ENCODE measurements at regions not wholly inside any gene's neighbourhood (a gene's known extent, or its start where the extent isn't known, plus 50 kb on each side); places are given as distances from the start of the nearest gene placed in this dataset.
"Not testable (repeated sequence)": the region's sequence is repeated elsewhere in the genome, so short reads cannot be mapped to it uniquely, and the experiment has no call there.

GRCh38 chr18:64777556-64777955 is 628.7 kb upstream of the LINC00305 start:
- TF ChIP-seq, protein P1, sequence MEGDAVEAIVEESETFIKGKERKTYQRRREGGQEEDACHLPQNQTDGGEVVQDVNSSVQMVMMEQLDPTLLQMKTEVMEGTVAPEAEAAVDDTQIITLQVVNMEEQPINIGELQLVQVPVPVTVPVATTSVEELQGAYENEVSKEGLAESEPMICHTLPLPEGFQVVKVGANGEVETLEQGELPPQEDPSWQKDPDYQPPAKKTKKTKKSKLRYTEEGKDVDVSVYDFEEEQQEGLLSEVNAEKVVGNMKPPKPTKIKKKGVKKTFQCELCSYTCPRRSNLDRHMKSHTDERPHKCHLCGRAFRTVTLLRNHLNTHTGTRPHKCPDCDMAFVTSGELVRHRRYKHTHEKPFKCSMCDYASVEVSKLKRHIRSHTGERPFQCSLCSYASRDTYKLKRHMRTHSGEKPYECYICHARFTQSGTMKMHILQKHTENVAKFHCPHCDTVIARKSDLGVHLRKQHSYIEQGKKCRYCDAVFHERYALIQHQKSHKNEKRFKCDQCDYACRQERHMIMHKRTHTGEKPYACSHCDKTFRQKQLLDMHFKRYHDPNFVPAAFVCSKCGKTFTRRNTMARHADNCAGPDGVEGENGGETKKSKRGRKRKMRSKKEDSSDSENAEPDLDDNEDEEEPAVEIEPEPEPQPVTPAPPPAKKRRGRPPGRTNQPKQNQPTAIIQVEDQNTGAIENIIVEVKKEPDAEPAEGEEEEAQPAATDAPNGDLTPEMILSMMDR (IDR thresholded peaks at IDR 0.05) = no peak

DNA sequence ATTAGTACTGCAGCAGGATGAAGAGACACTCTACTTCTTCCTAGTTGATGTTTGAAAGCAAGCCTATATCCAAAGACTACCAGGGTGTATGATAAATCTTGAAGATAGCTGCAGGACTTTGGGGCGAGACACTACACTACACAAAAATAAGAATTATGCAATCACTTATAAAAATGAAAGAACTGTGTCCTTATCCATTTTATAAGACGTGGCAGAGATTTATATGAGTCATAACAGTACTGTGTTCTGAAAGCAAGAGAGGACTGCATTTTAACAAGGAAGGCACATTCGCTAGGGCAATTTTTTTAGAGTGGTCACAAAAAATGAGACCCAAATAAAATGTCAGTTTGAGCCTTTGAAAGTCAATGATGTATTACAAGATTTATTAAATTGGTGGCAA is 617.0 kb upstream of the LINC00305 start:
- Histone ChIP-seq H3K4me3 (no peak overlapping the region), H3K27ac (no peak overlapping the region)
- no peak for DNase-seq (ENCODE audit: low spot score)
- TF ChIP-seq, protein P1 (IDR thresholded peaks at IDR 0.05) = no peak

More at GRCh38 chr18:64777556-64777955, 628.7 kb upstream of the LINC00305 start:
- Histone ChIP-seq H3K4me3 (no peak overlapping the region), H3K27ac (no peak overlapping the region)
- DNase-seq (ENCODE audit: low spot score) = no peak

DNA sequence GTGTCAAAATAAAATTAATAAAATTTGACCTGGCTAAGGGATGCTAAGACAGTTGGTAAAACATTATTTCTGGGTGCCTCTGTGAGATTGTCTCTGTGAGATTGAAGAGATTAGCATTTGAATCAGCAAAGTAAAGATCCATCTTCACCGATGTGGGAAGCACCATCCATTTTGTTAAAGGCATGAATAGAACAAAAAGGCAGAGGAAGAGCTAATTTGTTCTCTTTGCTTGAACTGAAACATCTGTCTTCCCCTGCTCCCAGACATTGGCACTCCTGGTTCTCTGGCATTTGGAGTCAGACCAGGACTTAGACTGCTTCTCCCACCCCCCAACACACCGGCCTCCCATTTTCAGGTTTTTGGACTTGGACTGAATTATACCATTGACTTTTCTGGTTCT is 603.8 kb upstream of the LINC00305 start:
- TF ChIP-seq, protein P1 (IDR thresholded peaks at IDR 0.05) = no peak
- Histone ChIP-seq H3K27ac (no peak overlapping the region), H3K4me3 (no peak overlapping the region)
- no peak for DNase-seq (ENCODE audit: low spot score)

DNA sequence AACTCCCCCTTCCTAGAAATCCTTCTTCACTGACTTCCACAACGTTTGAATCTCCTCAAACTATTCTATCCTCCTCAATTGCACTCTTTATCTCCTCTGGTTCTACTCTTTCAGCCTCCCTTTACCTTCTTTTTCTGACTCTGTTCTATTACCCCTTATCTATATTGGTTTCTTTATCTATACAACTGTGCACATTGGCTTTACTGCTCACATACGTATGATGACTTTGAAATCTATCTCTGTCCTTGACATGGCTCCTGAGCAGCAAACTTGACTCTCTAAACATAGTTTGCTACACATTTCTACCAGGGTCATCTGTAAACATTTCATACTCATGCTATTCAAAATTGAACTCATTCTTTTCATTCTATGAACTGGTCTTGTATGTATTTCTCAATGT is 601.0 kb upstream of the LINC00305 start:
- TF ChIP-seq, protein P1 (IDR thresholded peaks at IDR 0.05) = no peak
- Histone ChIP-seq H3K4me3 (no peak overlapping the region), H3K27ac (no peak overlapping the region)
- DNase-seq (ENCODE audit: low spot score) = no peak

DNA sequence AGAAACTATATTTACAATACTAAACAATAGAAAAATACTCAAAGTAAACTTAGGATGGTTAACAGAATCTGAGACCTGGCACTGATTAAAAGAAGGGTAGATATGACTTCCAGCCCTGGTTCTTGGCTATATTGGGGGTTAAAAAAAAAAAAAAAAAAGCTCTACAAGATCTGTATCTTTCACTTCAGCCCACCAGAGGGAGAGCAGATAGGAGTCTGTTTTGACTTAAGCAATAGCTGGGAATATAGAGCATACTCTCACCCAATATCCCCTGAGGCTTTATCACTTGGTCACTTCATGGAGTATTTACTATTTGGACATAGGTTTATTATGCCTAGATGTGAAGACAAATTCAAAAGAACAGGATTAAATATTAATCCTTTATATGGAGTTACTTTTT is 598.9 kb upstream of the LINC00305 start:
- H3K4me3 ChIP-seq = no peak overlapping the region
- no peak overlapping the region for H3K27ac ChIP-seq
- TF ChIP-seq, protein P1 (IDR thresholded peaks at IDR 0.05) = no peak
- no peak for DNase-seq (ENCODE audit: low spot score)

DNA sequence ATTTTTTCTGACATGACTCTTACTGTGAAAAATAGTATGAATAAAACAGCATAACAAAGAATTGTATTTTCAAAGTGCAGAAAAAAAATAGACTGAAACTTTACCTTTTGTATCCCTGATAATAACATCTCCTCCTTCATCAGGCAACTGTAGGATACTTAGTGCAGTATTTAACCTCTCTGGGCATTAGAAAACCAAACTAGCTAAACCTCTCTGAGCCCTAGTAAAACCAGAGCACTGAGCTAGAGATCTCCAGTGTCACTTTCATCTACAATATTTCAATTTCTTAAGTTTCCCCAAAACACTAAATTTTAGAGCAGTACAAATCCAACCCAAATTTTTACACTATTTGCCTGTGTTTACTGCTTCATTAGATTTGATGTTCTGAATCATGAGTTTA is 594.0 kb upstream of the LINC00305 start:
- no peak overlapping the region for H3K4me3 ChIP-seq
- no peak for DNase-seq (ENCODE audit: low spot score)
- no peak overlapping the region for H3K27ac ChIP-seq
- TF ChIP-seq, protein P1 (IDR thresholded peaks at IDR 0.05) = no peak

- Histone ChIP-seq H3K27ac (no peak overlapping the region), H3K4me3 (no peak overlapping the region)
- TF ChIP-seq, protein P1 (IDR thresholded peaks at IDR 0.05) = no peak
- DNase-seq (ENCODE audit: low spot score) = no peak
These were observed 585.2 kb upstream of the LINC00305 start for GRCh38 chr18:64734063-64734462.

DNA sequence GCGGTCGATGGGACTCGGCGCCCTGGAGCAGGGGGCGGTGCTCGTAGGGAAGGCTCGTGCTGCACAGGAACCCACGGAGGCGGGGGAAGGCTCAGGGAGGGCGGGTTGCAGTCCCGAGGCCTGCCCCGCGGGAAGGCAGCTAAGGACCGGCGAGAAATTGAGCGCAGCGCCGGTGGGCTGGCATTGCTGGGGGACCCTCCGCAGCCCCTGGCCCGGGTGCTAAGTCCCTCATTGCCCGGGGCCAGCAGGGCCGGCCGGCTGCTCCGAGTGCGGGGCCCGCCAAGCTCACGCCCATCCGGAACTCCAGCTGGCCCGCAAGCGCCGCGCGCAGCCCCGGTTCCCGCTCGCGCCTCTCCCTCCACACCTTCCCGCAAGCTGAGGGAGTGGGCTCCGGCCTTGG is 576.8 kb upstream of the LINC00305 start:
- H3K27ac ChIP-seq; DNase-seq (ENCODE audit: low spot score); H3K4me3 ChIP-seq: not testable (repeated sequence)

Data from coronary artery (tissue), 2 donors.